ENCODE measurements at regions not wholly inside any gene's neighbourhood (a gene's known extent, or its start where the extent isn't known, plus 50 kb on each side); places are given as distances from the start of the nearest gene placed in this dataset.

DNA sequence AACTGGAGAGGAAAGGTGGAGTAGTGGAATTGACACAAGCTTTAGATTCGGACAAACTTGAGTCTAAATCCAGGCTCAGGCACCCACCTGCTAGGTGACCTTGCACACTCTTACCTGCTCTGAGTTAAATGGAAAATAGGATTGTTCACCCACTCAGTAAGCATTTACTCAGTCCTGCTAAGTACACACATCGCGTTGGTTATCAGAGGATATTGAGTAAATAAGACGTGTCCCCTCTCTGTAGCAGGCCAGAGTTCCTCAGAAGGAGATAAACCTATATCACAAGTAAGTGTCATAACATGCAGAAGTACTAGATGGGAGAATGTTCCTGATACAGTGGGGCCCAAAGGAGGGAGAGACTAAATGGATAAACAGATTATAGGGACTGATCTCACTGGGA lies 117.7 kb downstream of the SMIM20 start:
- TF ChIP-seq, protein P1, sequence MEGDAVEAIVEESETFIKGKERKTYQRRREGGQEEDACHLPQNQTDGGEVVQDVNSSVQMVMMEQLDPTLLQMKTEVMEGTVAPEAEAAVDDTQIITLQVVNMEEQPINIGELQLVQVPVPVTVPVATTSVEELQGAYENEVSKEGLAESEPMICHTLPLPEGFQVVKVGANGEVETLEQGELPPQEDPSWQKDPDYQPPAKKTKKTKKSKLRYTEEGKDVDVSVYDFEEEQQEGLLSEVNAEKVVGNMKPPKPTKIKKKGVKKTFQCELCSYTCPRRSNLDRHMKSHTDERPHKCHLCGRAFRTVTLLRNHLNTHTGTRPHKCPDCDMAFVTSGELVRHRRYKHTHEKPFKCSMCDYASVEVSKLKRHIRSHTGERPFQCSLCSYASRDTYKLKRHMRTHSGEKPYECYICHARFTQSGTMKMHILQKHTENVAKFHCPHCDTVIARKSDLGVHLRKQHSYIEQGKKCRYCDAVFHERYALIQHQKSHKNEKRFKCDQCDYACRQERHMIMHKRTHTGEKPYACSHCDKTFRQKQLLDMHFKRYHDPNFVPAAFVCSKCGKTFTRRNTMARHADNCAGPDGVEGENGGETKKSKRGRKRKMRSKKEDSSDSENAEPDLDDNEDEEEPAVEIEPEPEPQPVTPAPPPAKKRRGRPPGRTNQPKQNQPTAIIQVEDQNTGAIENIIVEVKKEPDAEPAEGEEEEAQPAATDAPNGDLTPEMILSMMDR (IDR thresholded peaks at IDR 0.05), result no peak
- TF ChIP-seq, protein P2, sequence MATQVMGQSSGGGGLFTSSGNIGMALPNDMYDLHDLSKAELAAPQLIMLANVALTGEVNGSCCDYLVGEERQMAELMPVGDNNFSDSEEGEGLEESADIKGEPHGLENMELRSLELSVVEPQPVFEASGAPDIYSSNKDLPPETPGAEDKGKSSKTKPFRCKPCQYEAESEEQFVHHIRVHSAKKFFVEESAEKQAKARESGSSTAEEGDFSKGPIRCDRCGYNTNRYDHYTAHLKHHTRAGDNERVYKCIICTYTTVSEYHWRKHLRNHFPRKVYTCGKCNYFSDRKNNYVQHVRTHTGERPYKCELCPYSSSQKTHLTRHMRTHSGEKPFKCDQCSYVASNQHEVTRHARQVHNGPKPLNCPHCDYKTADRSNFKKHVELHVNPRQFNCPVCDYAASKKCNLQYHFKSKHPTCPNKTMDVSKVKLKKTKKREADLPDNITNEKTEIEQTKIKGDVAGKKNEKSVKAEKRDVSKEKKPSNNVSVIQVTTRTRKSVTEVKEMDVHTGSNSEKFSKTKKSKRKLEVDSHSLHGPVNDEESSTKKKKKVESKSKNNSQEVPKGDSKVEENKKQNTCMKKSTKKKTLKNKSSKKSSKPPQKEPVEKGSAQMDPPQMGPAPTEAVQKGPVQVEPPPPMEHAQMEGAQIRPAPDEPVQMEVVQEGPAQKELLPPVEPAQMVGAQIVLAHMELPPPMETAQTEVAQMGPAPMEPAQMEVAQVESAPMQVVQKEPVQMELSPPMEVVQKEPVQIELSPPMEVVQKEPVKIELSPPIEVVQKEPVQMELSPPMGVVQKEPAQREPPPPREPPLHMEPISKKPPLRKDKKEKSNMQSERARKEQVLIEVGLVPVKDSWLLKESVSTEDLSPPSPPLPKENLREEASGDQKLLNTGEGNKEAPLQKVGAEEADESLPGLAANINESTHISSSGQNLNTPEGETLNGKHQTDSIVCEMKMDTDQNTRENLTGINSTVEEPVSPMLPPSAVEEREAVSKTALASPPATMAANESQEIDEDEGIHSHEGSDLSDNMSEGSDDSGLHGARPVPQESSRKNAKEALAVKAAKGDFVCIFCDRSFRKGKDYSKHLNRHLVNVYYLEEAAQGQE (IDR thresholded peaks at IDR 0.05; ENCODE audit: insufficient read depth in 1 of 2, low read depth in 2 of 2, low read length in 1 of 2), result no peak

Measured in Panc1 (cell line).